ENCODE measurements at regions not wholly inside any gene's neighbourhood (a gene's known extent, or its start where the extent isn't known, plus 50 kb on each side); places are given as distances from the start of the nearest gene placed in this dataset.

- TF ChIP-seq ZNF687 (IDR thresholded peaks at IDR 0.05) = no peak
- no peak for TF ChIP-seq ZSCAN29 (IDR thresholded peaks at IDR 0.05)
- no peak for TF ChIP-seq CHD1 (IDR thresholded peaks at IDR 0.05; ENCODE audit: low read depth, low read length)
- no peak for TF ChIP-seq SKIL (IDR thresholded peaks at IDR 0.05; ENCODE audit: low read depth, poor library complexity, severe bottlenecking)
These were observed 211.5 kb upstream of the MID1 start (continued) for GRCh38 chrX:10831716-10832502.
